SK-N-SH (cell line): ENCODE measurements at regions not wholly inside any gene's neighbourhood (a gene's known extent, or its start where the extent isn't known, plus 50 kb on each side); places are given as distances from the start of the nearest gene placed in this dataset.
"Not testable (repeated sequence)": the region's sequence is repeated elsewhere in the genome, so short reads cannot be mapped to it uniquely, and the experiment has no call there.

Experiments used
- CTCF ChIA-PET: fragments of 300-600, 350-600 bp; formaldehyde crosslinking; extraction: SDS; loops from one replicate; lab custom pipeline; 2021; lab: Yijun Ruan, JAX
- POLR2A ChIA-PET: fragments of 350-600 bp; sonication (Branson Sonifier 250); formaldehyde crosslinking; extraction: SDS; loops from one replicate; lab custom pipeline; 2020; ENCODE audit warnings: antibody characterized with exemption, inconsistent platforms; lab: Yijun Ruan, JAX
- DNase-seq: peaks from one replicate; pipeline ENCODE4 v3.0.0; 2012
- H2AFZ ChIP-seq: fragments of 200-600 bp; sonication (generic); 2 replicates; pipeline ENCODE4 v1.8.1; 2016; ENCODE audit warnings: antibody characterized with exemption, mild to moderate bottlenecking, low read depth
- H3F3A ChIP-seq: fragments of 200-600 bp; sonication (generic); replicated peaks from 2 replicates; pipeline ENCODE3; 2016; ENCODE audit warnings: antibody characterized with exemption, mild to moderate bottlenecking; ENCODE audit not compliant: insufficient read depth
- H3K27ac ChIP-seq, 2 experiments: fragments of 200-500 bp in 1 of 2; fragments of 200-600 bp in 1 of 2; sonication (Bioruptor generic) in 1 of 2; sonication (generic), shearing (Covaris generic) in 1 of 2; 2 replicates each; pipeline versions ENCODE4 v1.5.1 to v1.6.1; 2014 to 2016; ENCODE audit warnings: low read depth in 2 of 2, inconsistent platforms in 1 of 2, low read length in 1 of 2, mild to moderate bottlenecking in 1 of 2, mixed read lengths in 1 of 2
- H3K27me3 ChIP-seq: fragments of 200-600 bp; sonication (generic), shearing (Covaris generic); 2 replicates; pipeline ENCODE4 v1.6.1; 2016; ENCODE audit warnings: mixed run types; ENCODE audit not compliant: insufficient read depth
- H3K36me3 ChIP-seq, 2 experiments: fragments of 200-500 bp in 1 of 2; fragments of 200-600 bp in 1 of 2; sonication (Bioruptor generic) in 1 of 2; sonication (generic) in 1 of 2; replicated peaks in 1 of 2; 2 replicates each; pipeline versions ENCODE3 to v1.5.1; 2014 to 2016; ENCODE audit warnings: low read length in 1 of 2, mild to moderate bottlenecking in 1 of 2; ENCODE audit not compliant: insufficient read depth in 2 of 2, control insufficient read depth in 1 of 2
- H3K4me1 ChIP-seq, 2 experiments: fragments of 200-500 bp in 1 of 2; fragments of 200-600 bp in 1 of 2; sonication (Bioruptor generic) in 1 of 2; sonication (generic), shearing (Covaris generic) in 1 of 2; 2 replicates each; pipeline versions ENCODE4 v1.5.1 to v1.6.1; 2014 to 2016; ENCODE audit warnings: low read depth in 1 of 2, low read length in 1 of 2, mixed run types in 1 of 2; ENCODE audit not compliant: insufficient read depth in 2 of 2, control insufficient read depth in 1 of 2
- H3K4me2 ChIP-seq: fragments of 200-600 bp; sonication (generic), shearing (Covaris generic); 2 replicates; pipeline ENCODE4 v1.6.1; 2017; ENCODE audit warnings: mixed run types
- H3K4me3 ChIP-seq, 2 experiments: fragments of 200-500 bp in 1 of 2; fragments of 200-600 bp in 1 of 2; sonication (Bioruptor generic) in 1 of 2; sonication (generic), shearing (Covaris generic) in 1 of 2; 2 replicates each; pipeline versions ENCODE4 v1.5.1 to v1.8.1; 2014 to 2016; ENCODE audit warnings: low read depth in 2 of 2, inconsistent platforms in 1 of 2, low read length in 1 of 2, mild to moderate bottlenecking in 1 of 2, mixed read lengths in 1 of 2, moderate library complexity in 1 of 2
- H3K79me2 ChIP-seq: fragments of 200-600 bp; sonication (generic); 2 replicates; pipeline ENCODE4 v1.8.1; 2017; ENCODE audit warnings: mild to moderate bottlenecking; ENCODE audit not compliant: insufficient read depth
- H3K9ac ChIP-seq: fragments of 200-600 bp; sonication (generic); 2 replicates; pipeline ENCODE4 v1.6.1; 2017; ENCODE audit warnings: mixed run types
- H3K9me2 ChIP-seq: fragments of 200-600 bp; sonication (generic); 2 replicates; pipeline ENCODE4 v1.6.1; 2017; ENCODE audit warnings: mixed run types
- H3K9me3 ChIP-seq: fragments of 200-600 bp; sonication (generic); 2 replicates; pipeline ENCODE4 v1.6.1; 2017; ENCODE audit warnings: mixed run types, mild to moderate bottlenecking, moderate library complexity
- H4K20me1 ChIP-seq: fragments of 200-600 bp; sonication (generic); 2 replicates; pipeline ENCODE4 v1.6.1; 2017; ENCODE audit warnings: mild to moderate bottlenecking, mixed run types; ENCODE audit not compliant: insufficient read depth
- whole genome bisulfite sequencing: methylation state at CpG from one replicate; pipeline ENCODE4 v1.1.6; 2017; ENCODE audit warnings: low lambda C conversion rate; 5-methylcytosine and 5-hydroxymethylcytosine counted together

- H3K9ac ChIP-seq, H2AFZ ChIP-seq, H3K36me3 ChIP-seq, H3K4me3 ChIP-seq, DNase-seq, POLR2A ChIA-PET, H3K27ac ChIP-seq, H4K20me1 ChIP-seq, H3K27me3 ChIP-seq, H3K79me2 ChIP-seq, H3K4me1 ChIP-seq, H3K9me3 ChIP-seq, H3F3A ChIP-seq, H3K4me2 ChIP-seq, H3K9me2 ChIP-seq: not testable (repeated sequence)
- WGBS, result 62% methylated on average over 18 of the region's 22 CpGs
- CTCF ChIA-PET, result interaction anchor here (1.2 kb wide), 1 partner anchor 227 kb away, joined by 4 read pairs; no protein-coding TSS in a partner anchor
Measured at GRCh38 chr7:51389216-51389812, 72.7 kb upstream of the COBL start.

- H3K9ac ChIP-seq, H3K4me1 ChIP-seq, CTCF ChIA-PET, H2AFZ ChIP-seq, H3K27me3 ChIP-seq, H3F3A ChIP-seq, DNase-seq, H4K20me1 ChIP-seq, H3K4me2 ChIP-seq, H3K79me2 ChIP-seq, H3K4me3 ChIP-seq, H3K9me2 ChIP-seq, H3K36me3 ChIP-seq, H3K9me3 ChIP-seq, POLR2A ChIA-PET, H3K27ac ChIP-seq: not testable (repeated sequence)
- WGBS, result 78% methylated on average over 11 of the region's 16 CpGs
Measured at GRCh38 chr7:51388241-51388640, 71.6 kb upstream of the COBL start.

- WGBS, result 74% methylated on average over 16 of the region's 34 CpGs
- H3K27me3 ChIP-seq, H3K9ac ChIP-seq, H3K27ac ChIP-seq, H3K4me2 ChIP-seq, H3K36me3 ChIP-seq, DNase-seq, H2AFZ ChIP-seq, H3K4me3 ChIP-seq, H3K79me2 ChIP-seq, H3K9me3 ChIP-seq, POLR2A ChIA-PET, H3K4me1 ChIP-seq, H3F3A ChIP-seq, H4K20me1 ChIP-seq, H3K9me2 ChIP-seq: not testable (repeated sequence)
- CTCF ChIA-PET, result interaction anchor here (1.0 kb wide), 1 partner anchor 12 kb away, joined by 3 read pairs; no protein-coding TSS in a partner anchor
Measured at GRCh38 chr7:51386806-51387568, 70.4 kb upstream of the COBL start.

- H3K4me2 ChIP-seq, H3K9me2 ChIP-seq, POLR2A ChIA-PET, H3K27me3 ChIP-seq, DNase-seq, H3K4me3 ChIP-seq, H4K20me1 ChIP-seq, H2AFZ ChIP-seq, H3K4me1 ChIP-seq, H3K36me3 ChIP-seq, H3K9me3 ChIP-seq, H3K79me2 ChIP-seq, H3K27ac ChIP-seq, H3K9ac ChIP-seq, H3F3A ChIP-seq: not testable (repeated sequence)
- WGBS, result 60% methylated on average over 11 of the region's 17 CpGs
- CTCF ChIA-PET, result interaction anchor here (1.0 kb wide), 1 partner anchor 11 kb away, joined by 3 read pairs; no protein-coding TSS in a partner anchor
Measured at GRCh38 chr7:51386184-51386583, 69.6 kb upstream of the COBL start.

- H3K9ac ChIP-seq, H3K4me2 ChIP-seq, H3K9me3 ChIP-seq, H3K27me3 ChIP-seq, H3K4me3 ChIP-seq, H2AFZ ChIP-seq, DNase-seq, H3K79me2 ChIP-seq, CTCF ChIA-PET, H3K27ac ChIP-seq, H3K36me3 ChIP-seq, H3K9me2 ChIP-seq, H3K4me1 ChIP-seq, H4K20me1 ChIP-seq, POLR2A ChIA-PET, H3F3A ChIP-seq: not testable (repeated sequence)
- no CpG with 5 or more reads among the region's 7 CpGs for WGBS
Measured at GRCh38 chr7:51382243-51382642, 65.6 kb upstream of the COBL start.
